ENCODE measurements at regions not wholly inside any gene's neighbourhood (a gene's known extent, or its start where the extent isn't known, plus 50 kb on each side); places are given as distances from the start of the nearest gene placed in this dataset.

DNA sequence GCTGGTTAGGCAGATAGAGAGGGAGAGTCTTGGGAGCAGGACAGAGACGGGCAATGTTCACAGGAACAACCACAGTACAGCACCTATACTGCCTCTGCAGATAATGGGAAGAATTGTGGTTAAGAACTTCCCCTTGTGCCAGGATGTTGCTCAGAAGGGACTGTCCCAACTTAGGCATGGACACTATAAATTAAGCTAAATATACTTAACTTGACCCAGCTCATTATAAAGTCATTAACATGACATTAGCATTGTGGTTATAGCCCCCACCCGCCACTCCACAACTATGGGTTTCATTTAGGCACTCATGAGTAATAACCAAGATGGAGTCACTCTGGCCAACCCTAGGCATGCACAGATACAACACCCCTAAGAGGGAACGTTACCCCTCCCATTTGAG is 310.9 kb upstream of the NRG3 start:
- TF ChIP-seq EP300 (IDR thresholded peaks at IDR 0.05; ENCODE audit: borderline replicate concordance in 1 of 2, control insufficient read depth in 1 of 2, low read depth in 2 of 2, low read length in 2 of 2) (no peak), EGR1 (IDR thresholded peaks at IDR 0.05; ENCODE audit: borderline replicate concordance in 1 of 2, low read depth in 2 of 2, low read length in 2 of 2) (no peak), RAD21 (IDR thresholded peaks at IDR 0.05; ENCODE audit: insufficient read depth, low read depth, low read length) (no peak), TARDBP (IDR thresholded peaks at IDR 0.05; ENCODE audit: borderline replicate concordance) (no peak), ASH2L (IDR thresholded peaks at IDR 0.05; ENCODE audit: borderline replicate concordance, low read depth) (no peak), FOXM1 (IDR thresholded peaks at IDR 0.05; ENCODE audit: low read depth, low read length) (no peak), CREM (IDR thresholded peaks at IDR 0.05; ENCODE audit: low read depth) (no peak), POLR2AphosphoS2 (IDR thresholded peaks at IDR 0.05; ENCODE audit: low read depth, low read length) (no peak), SP1 (IDR thresholded peaks at IDR 0.05; ENCODE audit: low read depth, low read length) (no peak), RFX5 (IDR thresholded peaks at IDR 0.05; ENCODE audit: low read depth, low read length) (no peak)
- TF ChIP-seq, protein P1, sequence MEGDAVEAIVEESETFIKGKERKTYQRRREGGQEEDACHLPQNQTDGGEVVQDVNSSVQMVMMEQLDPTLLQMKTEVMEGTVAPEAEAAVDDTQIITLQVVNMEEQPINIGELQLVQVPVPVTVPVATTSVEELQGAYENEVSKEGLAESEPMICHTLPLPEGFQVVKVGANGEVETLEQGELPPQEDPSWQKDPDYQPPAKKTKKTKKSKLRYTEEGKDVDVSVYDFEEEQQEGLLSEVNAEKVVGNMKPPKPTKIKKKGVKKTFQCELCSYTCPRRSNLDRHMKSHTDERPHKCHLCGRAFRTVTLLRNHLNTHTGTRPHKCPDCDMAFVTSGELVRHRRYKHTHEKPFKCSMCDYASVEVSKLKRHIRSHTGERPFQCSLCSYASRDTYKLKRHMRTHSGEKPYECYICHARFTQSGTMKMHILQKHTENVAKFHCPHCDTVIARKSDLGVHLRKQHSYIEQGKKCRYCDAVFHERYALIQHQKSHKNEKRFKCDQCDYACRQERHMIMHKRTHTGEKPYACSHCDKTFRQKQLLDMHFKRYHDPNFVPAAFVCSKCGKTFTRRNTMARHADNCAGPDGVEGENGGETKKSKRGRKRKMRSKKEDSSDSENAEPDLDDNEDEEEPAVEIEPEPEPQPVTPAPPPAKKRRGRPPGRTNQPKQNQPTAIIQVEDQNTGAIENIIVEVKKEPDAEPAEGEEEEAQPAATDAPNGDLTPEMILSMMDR (IDR thresholded peaks at IDR 0.05 in 2 of 3, conservative IDR thresholded peaks at IDR 0.05 in 1 of 3; ENCODE audit: control insufficient read depth in 2 of 3, extremely low read depth in 1 of 3, insufficient read depth in 1 of 3, low read depth in 3 of 3, low read length in 3 of 3) = no peak
- TF ChIP-seq, protein P2, sequence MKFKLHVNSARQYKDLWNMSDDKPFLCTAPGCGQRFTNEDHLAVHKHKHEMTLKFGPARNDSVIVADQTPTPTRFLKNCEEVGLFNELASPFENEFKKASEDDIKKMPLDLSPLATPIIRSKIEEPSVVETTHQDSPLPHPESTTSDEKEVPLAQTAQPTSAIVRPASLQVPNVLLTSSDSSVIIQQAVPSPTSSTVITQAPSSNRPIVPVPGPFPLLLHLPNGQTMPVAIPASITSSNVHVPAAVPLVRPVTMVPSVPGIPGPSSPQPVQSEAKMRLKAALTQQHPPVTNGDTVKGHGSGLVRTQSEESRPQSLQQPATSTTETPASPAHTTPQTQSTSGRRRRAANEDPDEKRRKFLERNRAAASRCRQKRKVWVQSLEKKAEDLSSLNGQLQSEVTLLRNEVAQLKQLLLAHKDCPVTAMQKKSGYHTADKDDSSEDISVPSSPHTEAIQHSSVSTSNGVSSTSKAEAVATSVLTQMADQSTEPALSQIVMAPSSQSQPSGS (IDR thresholded peaks at IDR 0.05; ENCODE audit: low read length) = no peak
